Stimulated activated CD8-positive, alpha-beta memory T cell treated with anti-CD3 and anti-CD28 coated beads, Interleukin-2, amount 100 ng/mL, for 1 hour (primary cell): ENCODE measurements at regions not wholly inside any gene's neighbourhood (a gene's known extent, or its start where the extent isn't known, plus 50 kb on each side); places are given as distances from the start of the nearest gene placed in this dataset.

Source experiments
- DNase-seq, 2 donors: peaks; one replicate each; pipeline ENCODE4 v3.0.0-alpha.2; 2020; ENCODE audit warnings: low read depth in 2 of 2

- no peak for DNase-seq
These were observed 237.9 kb downstream of the SNCA start for GRCh38 chr4:89599026-89599425.

GRCh38 chr4:89598602-89599001, 238.4 kb downstream of the SNCA start:
- DNase-seq, result no peak

- DNase-seq, result no peak
These were observed 241.7 kb downstream of the SNCA start for GRCh38 chr4:89595125-89595789.

GRCh38 chr4:89590128-89590527, 246.8 kb downstream of the SNCA start:
- no peak for DNase-seq

- no peak for DNase-seq
These were observed 248.5 kb downstream of the SNCA start for GRCh38 chr4:89588421-89588820.

- no peak for DNase-seq
These were observed 249.6 kb downstream of the SNCA start for GRCh38 chr4:89587364-89587763.

GRCh38 chr4:89586864-89587263, 250.1 kb downstream of the SNCA start:
- no peak for DNase-seq

GRCh38 chr4:89586318-89586717, 250.6 kb downstream of the SNCA start:
- DNase-seq, result no peak

- no peak for DNase-seq
These were observed 254.0 kb downstream of the SNCA start for GRCh38 chr4:89582756-89583505.

- DNase-seq, result no peak
These were observed 257.2 kb downstream of the SNCA start for GRCh38 chr4:89579771-89580170.

- no peak for DNase-seq
These were observed 260.7 kb downstream of the SNCA start for GRCh38 chr4:89576246-89576645.

- DNase-seq, result no peak
These were observed 261.1 kb downstream of the SNCA start for GRCh38 chr4:89575840-89576239.

GRCh38 chr4:89574176-89574575, 262.8 kb downstream of the SNCA start:
- DNase-seq, result no peak

- DNase-seq, result no peak
These were observed 263.3 kb downstream of the SNCA start for GRCh38 chr4:89573656-89574055.

GRCh38 chr4:89572224-89572858, 264.6 kb downstream of the SNCA start:
- DNase-seq, result no peak

- no peak for DNase-seq
These were observed 263.3 kb upstream of the GPRIN3 start for GRCh38 chr4:89570931-89571330.

- DNase-seq, result no peak
These were observed 260.3 kb upstream of the GPRIN3 start for GRCh38 chr4:89567936-89568335.

GRCh38 chr4:89563431-89563830, 255.8 kb upstream of the GPRIN3 start:
- DNase-seq, result no peak

- DNase-seq, result no peak
These were observed 255.1 kb upstream of the GPRIN3 start for GRCh38 chr4:89562746-89563145.

GRCh38 chr4:89561048-89561447, 253.4 kb upstream of the GPRIN3 start:
- no peak for DNase-seq

- DNase-seq, result no peak
These were observed 250.5 kb upstream of the GPRIN3 start for GRCh38 chr4:89558147-89558546.

- no peak for DNase-seq
These were observed 249.2 kb upstream of the GPRIN3 start for GRCh38 chr4:89556601-89557305.
